GM19468 (cell line): ENCODE measurements at regions not wholly inside any gene's neighbourhood (a gene's known extent, or its start where the extent isn't known, plus 50 kb on each side); places are given as distances from the start of the nearest gene placed in this dataset.
"Not testable (repeated sequence)": the region's sequence is repeated elsewhere in the genome, so short reads cannot be mapped to it uniquely, and the experiment has no call there.

Experiments used
- ATAC-seq: cut with Tn5 transposase; IDR thresholded peaks from one replicate; pipeline ENCODE4 v1.9.1; 2021; ENCODE audit warnings: mild to moderate bottlenecking, moderate library complexity, moderate number of reproducible peaks; ENCODE audit not compliant: unreplicated experiment; ENCODE audit errors: extremely low read depth

DNA sequence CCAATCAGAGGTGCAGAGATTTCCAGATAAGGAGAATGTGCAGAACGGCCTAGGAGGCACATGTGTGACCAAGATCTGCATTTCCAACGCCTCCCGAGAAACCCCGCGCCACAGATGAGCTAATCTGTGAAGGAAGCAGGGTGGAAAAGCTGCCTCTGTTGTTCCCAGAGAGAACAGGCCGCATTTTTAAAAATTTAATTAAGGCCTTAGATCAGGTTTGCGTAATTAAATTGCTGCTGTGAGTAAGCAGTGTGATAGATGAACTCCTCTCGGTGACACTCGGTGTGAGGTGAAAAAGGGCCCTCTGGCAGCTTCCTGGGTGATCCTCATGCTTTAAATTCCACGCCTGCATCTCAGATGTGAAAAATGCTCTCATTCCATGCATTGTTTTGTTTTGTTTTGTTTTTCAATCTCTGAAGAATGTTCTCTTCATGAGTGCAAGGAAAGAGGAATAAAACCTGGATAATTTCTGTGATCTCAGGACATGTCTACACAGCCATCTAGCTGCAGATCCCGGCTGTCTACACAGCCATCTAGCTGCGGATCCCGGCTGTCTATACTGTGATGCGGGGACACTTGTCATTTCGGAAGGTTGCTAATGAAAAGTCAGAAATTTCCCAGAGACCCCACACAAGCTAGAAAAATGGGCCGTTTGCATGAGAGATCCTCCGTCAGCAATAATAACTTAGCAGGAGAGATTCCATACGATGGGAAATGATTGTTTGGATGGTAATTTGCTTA is 1398.9 kb downstream of the BRD1 start:
- ATAC-seq: no peak

- ATAC-seq: no peak
Measured at GRCh38 chr22:48427731-48428211, 1399.9 kb downstream of the BRD1 start.

- ATAC-seq: no peak
Measured at GRCh38 chr22:48426466-48427380, 1401.0 kb downstream of the BRD1 start.

DNA sequence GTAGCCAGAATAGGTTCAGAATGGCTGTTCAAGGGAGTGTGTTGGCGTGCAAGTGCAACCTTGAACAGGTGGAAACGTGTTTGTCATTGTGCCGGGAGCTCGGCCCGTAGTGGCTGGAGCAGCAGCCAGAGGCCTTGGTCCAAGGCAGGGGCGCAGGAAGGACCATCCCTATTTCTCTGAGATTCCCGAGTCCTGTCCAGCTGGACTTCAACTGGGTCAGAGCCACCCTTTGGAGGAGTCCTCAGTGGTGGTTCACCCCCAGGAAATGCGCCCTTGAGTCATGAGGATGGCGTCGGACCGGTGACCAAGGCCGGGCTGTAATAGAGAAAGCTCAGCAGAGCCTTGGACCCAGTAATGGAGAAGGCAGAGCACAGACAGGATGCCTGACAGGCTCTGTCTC is 1402.0 kb downstream of the BRD1 start:
- no peak for ATAC-seq

DNA sequence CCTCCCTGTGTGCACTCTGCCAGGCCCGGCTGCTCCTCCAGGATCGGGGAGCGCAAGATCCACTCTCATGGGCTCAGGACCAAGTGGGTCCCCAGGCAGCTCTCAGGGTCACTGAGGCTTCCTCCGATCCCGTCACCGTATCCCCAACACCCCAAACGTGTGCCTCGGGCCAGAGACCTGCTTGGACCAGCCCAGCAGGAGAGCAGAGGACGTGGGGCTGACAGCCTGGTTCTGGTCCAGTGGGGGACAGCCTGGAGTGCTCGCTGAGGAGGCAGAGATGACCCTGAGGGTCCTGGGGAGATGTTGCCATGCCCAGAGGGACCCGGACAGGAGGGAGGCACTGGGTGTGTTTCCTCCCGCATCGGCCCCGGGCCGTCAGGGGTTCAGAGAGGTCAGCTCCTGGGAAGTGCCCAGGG is 1402.6 kb downstream of the BRD1 start:
- ATAC-seq: no peak

DNA sequence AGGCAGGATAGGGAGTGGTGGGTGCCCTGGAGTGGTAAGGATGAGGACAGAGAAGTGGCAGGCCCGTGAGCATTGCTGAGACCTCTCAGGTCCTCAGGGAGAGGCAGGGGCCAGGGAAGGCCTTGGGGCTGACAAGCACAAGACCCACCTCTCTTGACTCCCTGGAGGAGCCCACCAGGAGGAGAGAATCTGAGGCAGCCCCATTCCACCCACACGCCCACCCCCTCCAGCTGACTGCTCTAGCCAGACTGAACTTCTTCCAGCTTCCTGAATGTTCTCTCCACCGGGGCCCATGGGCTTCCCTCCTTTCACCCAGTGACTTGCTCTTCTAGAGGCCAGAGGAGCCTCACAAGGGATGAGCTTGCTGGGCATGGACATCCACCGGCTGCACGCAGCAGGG is 1403.0 kb downstream of the BRD1 start:
- no peak for ATAC-seq

DNA sequence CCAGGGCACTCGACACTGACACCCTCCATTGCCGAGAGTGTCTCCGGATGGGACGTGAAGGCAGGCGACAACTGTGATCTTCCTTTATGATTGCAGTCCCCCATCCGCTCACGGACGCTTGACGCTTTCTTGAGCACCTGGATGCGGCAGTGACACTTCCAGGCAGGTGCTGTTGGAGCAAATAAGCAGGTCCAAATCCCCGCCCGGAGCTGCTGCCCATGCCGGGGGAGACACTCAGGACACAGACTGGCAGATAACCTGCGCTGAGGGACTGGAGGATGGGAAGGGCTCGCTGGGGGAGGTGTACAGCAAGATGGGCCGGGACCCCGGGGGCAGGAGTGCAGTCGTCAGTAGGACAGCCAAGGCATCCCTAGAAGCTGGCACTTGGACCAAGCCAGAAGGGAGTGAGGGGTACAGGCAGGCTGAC is 1403.5 kb downstream of the BRD1 start:
- ATAC-seq: no peak

GRCh38 chr22:48423481-48423911 is 1404.2 kb downstream of the BRD1 start:
- no peak for ATAC-seq

GRCh38 chr22:48422900-48423480 is 1404.7 kb downstream of the BRD1 start:
- no peak for ATAC-seq

DNA sequence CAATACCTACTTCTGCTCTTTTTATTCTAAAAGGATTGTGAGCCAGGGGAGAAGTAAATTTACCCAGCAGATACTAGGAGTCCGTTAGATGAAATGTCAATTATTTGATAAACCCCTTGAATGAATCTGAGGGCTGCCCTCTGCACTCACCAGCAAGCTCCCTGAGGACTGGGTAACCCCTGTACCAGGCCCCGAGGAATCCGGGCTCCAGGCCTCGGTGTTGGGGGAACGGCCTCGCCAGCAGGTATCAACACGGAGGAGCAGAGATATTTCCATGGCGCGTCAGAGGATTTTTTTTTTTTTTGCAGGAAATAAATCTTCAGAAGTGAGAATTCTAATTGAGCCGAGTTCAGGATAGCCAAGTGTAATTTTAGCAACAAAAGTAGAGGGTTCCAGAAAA is 1408.8 kb downstream of the BRD1 start:
- ATAC-seq: no peak

- ATAC-seq: no peak
Measured at GRCh38 chr22:48417225-48418070, 1410.2 kb downstream of the BRD1 start.

DNA sequence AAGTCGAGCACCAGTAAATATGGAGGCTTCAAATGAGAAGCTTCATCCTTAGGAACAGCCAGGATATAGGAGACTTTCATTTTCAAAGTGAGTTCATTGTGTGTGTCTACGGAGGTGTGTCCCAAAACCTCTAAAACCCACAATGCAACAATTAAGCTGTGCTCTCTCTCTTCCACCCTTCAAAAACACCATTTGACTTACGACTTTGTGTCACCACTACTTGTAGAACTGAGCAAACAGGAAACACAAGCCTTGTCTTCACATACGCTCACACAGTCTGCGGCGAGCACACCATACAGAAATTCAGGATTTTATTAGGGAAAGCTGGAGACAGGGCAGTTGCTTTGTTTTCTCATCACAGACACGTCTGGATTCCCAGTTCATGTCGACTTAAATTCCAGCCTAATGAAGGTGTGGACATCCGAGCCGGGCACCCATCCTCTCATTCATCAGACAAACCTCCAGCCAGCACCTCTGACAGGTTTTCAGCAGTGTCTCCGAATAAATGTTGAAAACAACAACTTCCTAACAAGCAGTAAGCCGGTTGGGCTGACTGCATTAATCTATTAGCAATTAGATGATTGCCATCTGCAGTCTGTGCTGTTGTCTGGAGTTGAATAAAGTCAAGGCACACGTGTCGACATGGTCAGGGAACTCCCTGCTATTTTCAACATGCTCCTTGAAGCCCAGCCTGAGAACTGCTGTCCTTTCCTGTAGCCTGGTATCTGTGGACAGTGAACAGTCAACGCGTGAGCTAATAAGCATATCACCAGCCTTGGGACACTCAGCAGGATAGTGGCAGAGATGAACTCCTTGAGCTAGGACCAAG is 1411.1 kb downstream of the BRD1 start:
- ATAC-seq: no peak

GRCh38 chr22:48415520-48415919 is 1412.2 kb downstream of the BRD1 start:
- no peak for ATAC-seq

- no peak for ATAC-seq
Measured at GRCh38 chr22:48414651-48415050, 1413.0 kb downstream of the BRD1 start.

DNA sequence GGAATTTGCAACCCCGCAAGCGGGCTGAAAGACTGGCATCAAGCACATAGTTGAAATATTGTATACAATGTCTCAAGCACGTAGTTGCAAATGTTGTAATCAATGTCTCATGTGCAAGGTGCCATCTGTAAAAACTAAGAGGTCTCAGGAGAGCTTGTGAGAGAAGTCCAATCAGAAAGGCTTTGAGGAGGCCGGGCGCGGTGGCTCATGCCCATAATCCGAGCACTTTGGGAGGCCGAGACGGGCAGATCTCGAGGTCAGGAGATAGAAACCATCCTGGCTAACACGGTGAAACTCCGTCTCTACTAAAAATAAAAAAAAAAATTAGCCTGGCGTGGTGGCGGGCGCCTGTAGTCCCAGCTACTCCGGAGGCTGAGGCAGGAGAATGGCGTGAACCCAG is 1414.7 kb downstream of the BRD1 start:
- ATAC-seq: not testable (repeated sequence)

DNA sequence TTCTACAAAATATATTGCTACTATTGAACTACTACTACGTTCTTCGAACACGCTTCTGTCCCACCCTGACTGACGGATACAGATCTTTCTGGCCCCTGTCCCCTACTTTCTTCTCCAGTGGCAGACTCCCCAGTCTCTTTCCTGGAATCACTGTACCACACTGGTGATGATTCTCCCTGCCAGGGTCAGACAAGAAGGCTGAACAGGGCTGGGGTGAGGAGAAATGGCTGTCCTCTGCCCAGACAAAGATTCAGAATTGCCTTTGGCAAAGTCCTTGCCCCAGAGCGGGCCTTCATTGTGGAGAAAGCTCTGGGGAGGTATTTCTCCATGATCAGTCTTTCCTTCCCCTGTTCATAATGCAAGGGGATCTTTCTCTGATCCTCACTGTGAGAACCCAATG is 1417.1 kb downstream of the BRD1 start:
- ATAC-seq: no peak

GRCh38 chr22:48407256-48407955 is 1420.3 kb downstream of the BRD1 start:
- ATAC-seq: no peak

DNA sequence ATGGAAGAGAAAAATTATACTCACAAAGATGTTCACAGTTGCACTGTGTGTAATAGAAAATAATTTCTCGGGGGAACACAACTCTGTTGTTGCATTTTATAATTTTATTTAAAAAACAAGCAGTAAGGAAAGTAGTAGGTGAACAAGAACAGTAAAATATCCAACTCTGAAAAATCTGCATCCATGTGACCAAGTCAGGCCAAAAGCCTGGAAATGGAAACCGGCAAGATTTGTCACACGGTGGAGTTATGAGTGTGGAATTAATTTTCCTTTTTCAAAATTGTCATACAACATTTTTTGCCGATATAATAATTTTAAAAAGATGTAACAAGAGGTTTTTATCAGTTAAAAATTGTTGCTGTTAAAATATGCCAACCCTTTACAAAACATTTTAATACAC is 1421.5 kb downstream of the BRD1 start:
- no peak for ATAC-seq
